ENCODE measurements at regions not wholly inside any gene's neighbourhood (a gene's known extent, or its start where the extent isn't known, plus 50 kb on each side); places are given as distances from the start of the nearest gene placed in this dataset.

- Histone ChIP-seq H3K9ac (ENCODE audit: low read depth, low read length) (no peak overlapping the region), H3K36me3 (ENCODE audit: control insufficient read depth, insufficient read depth, low read length) (no peaks in the 10 kb centered on the region), H3K9me3 (ENCODE audit: control insufficient read depth, insufficient read depth, low read length) (no peaks in the 10 kb centered on the region), H3K27me3 (ENCODE audit: control insufficient read depth, insufficient read depth, low read length) (no peaks in the 10 kb centered on the region), H3K4me3 (ENCODE audit: low read depth, low read length) (no peak overlapping the region), H3K4me1 (ENCODE audit: control insufficient read depth, insufficient read depth, low read length) (no peaks in the 10 kb centered on the region)
These were observed 107.1 kb upstream of the ADRA2C start for GRCh38 chr4:3659131-3659530.

- Histone ChIP-seq H3K4me1 (ENCODE audit: control insufficient read depth, insufficient read depth, low read length) (no peaks in the 10 kb centered on the region), H3K9ac (ENCODE audit: low read depth, low read length) (no peak overlapping the region), H3K9me3 (ENCODE audit: control insufficient read depth, insufficient read depth, low read length) (no peaks in the 10 kb centered on the region), H3K36me3 (ENCODE audit: control insufficient read depth, insufficient read depth, low read length) (no peaks in the 10 kb centered on the region), H3K27me3 (ENCODE audit: control insufficient read depth, insufficient read depth, low read length) (no peaks in the 10 kb centered on the region), H3K4me3 (ENCODE audit: low read depth, low read length) (no peak overlapping the region)
These were observed 107.7 kb upstream of the ADRA2C start for GRCh38 chr4:3658530-3658913.

GRCh38 chr4:3657902-3658529 lies 108.2 kb upstream of the ADRA2C start:
- Histone ChIP-seq H3K36me3 (ENCODE audit: control insufficient read depth, insufficient read depth, low read length) (no peaks in the 10 kb centered on the region), H3K27me3 (ENCODE audit: control insufficient read depth, insufficient read depth, low read length) (no peaks in the 10 kb centered on the region), H3K9ac (ENCODE audit: low read depth, low read length) (no peak overlapping the region), H3K9me3 (ENCODE audit: control insufficient read depth, insufficient read depth, low read length) (no peaks in the 10 kb centered on the region), H3K4me1 (ENCODE audit: control insufficient read depth, insufficient read depth, low read length) (no peaks in the 10 kb centered on the region), H3K4me3 (ENCODE audit: low read depth, low read length) (no peak overlapping the region)

GRCh38 chr4:3656416-3657356 lies 109.5 kb upstream of the ADRA2C start:
- Histone ChIP-seq H3K27me3 (ENCODE audit: control insufficient read depth, insufficient read depth, low read length) (no peaks in the 10 kb centered on the region), H3K9me3 (ENCODE audit: control insufficient read depth, insufficient read depth, low read length) (no peaks in the 10 kb centered on the region), H3K4me1 (ENCODE audit: control insufficient read depth, insufficient read depth, low read length) (no peaks in the 10 kb centered on the region), H3K4me3 (ENCODE audit: low read depth, low read length) (no peak overlapping the region), H3K36me3 (ENCODE audit: control insufficient read depth, insufficient read depth, low read length) (no peaks in the 10 kb centered on the region), H3K9ac (ENCODE audit: low read depth, low read length) (no peak overlapping the region)

- H3K4me3 ChIP-seq (ENCODE audit: low read depth, low read length) = no peak overlapping the region
- H3K4me1 ChIP-seq (ENCODE audit: control insufficient read depth, insufficient read depth, low read length) = no peaks in the 10 kb centered on the region
- H3K9ac ChIP-seq (ENCODE audit: low read depth, low read length) = no peak overlapping the region
- no peaks in the 10 kb centered on the region for H3K27me3 ChIP-seq (ENCODE audit: control insufficient read depth, insufficient read depth, low read length)
- H3K9me3 ChIP-seq (ENCODE audit: control insufficient read depth, insufficient read depth, low read length) = no peaks in the 10 kb centered on the region
- no peaks in the 10 kb centered on the region for H3K36me3 ChIP-seq (ENCODE audit: control insufficient read depth, insufficient read depth, low read length)
These were observed 110.2 kb upstream of the ADRA2C start for GRCh38 chr4:3655963-3656362.

- H3K36me3 ChIP-seq (ENCODE audit: control insufficient read depth, insufficient read depth, low read length) = no peaks in the 10 kb centered on the region
- no peaks in the 10 kb centered on the region for H3K27me3 ChIP-seq (ENCODE audit: control insufficient read depth, insufficient read depth, low read length)
- H3K9me3 ChIP-seq (ENCODE audit: control insufficient read depth, insufficient read depth, low read length) = no peaks in the 10 kb centered on the region
- no peak overlapping the region for H3K9ac ChIP-seq (ENCODE audit: low read depth, low read length)
- no peak overlapping the region for H3K4me3 ChIP-seq (ENCODE audit: low read depth, low read length)
- no peaks in the 10 kb centered on the region for H3K4me1 ChIP-seq (ENCODE audit: control insufficient read depth, insufficient read depth, low read length)
These were observed 110.7 kb upstream of the ADRA2C start for GRCh38 chr4:3655485-3655884.

GRCh38 chr4:3654036-3654807 lies 112.0 kb upstream of the ADRA2C start:
- Histone ChIP-seq H3K9ac (ENCODE audit: low read depth, low read length) (no peak overlapping the region), H3K4me3 (ENCODE audit: low read depth, low read length) (no peak overlapping the region), H3K9me3 (ENCODE audit: control insufficient read depth, insufficient read depth, low read length) (no peaks in the 10 kb centered on the region), H3K27me3 (ENCODE audit: control insufficient read depth, insufficient read depth, low read length) (no peaks in the 10 kb centered on the region), H3K36me3 (ENCODE audit: control insufficient read depth, insufficient read depth, low read length) (no peaks in the 10 kb centered on the region), H3K4me1 (ENCODE audit: control insufficient read depth, insufficient read depth, low read length) (no peaks in the 10 kb centered on the region)

GRCh38 chr4:3652586-3652985 lies 113.6 kb upstream of the ADRA2C start:
- H3K27me3 ChIP-seq (ENCODE audit: control insufficient read depth, insufficient read depth, low read length) = no peaks in the 10 kb centered on the region
- no peaks in the 10 kb centered on the region for H3K36me3 ChIP-seq (ENCODE audit: control insufficient read depth, insufficient read depth, low read length)
- no peaks in the 10 kb centered on the region for H3K4me1 ChIP-seq (ENCODE audit: control insufficient read depth, insufficient read depth, low read length)
- no peaks in the 10 kb centered on the region for H3K9me3 ChIP-seq (ENCODE audit: control insufficient read depth, insufficient read depth, low read length)
- no peak overlapping the region for H3K4me3 ChIP-seq (ENCODE audit: low read depth, low read length)
- H3K9ac ChIP-seq (ENCODE audit: low read depth, low read length) = no peak overlapping the region

GRCh38 chr4:3651267-3651845 lies 114.8 kb upstream of the ADRA2C start:
- Histone ChIP-seq H3K36me3 (ENCODE audit: control insufficient read depth, insufficient read depth, low read length) (no peaks in the 10 kb centered on the region), H3K27me3 (ENCODE audit: control insufficient read depth, insufficient read depth, low read length) (no peaks in the 10 kb centered on the region), H3K9me3 (ENCODE audit: control insufficient read depth, insufficient read depth, low read length) (no peaks in the 10 kb centered on the region), H3K4me3 (ENCODE audit: low read depth, low read length) (no peak overlapping the region), H3K9ac (ENCODE audit: low read depth, low read length) (no peak overlapping the region), H3K4me1 (ENCODE audit: control insufficient read depth, insufficient read depth, low read length) (no peaks in the 10 kb centered on the region)

GRCh38 chr4:3649491-3649890 lies 116.7 kb upstream of the ADRA2C start:
- no peaks in the 10 kb centered on the region for H3K27me3 ChIP-seq (ENCODE audit: control insufficient read depth, insufficient read depth, low read length)
- H3K4me1 ChIP-seq (ENCODE audit: control insufficient read depth, insufficient read depth, low read length) = no peaks in the 10 kb centered on the region
- no peaks in the 10 kb centered on the region for H3K9me3 ChIP-seq (ENCODE audit: control insufficient read depth, insufficient read depth, low read length)
- no peak overlapping the region for H3K9ac ChIP-seq (ENCODE audit: low read depth, low read length)
- no peak overlapping the region for H3K4me3 ChIP-seq (ENCODE audit: low read depth, low read length)
- H3K36me3 ChIP-seq (ENCODE audit: control insufficient read depth, insufficient read depth, low read length) = no peaks in the 10 kb centered on the region

GRCh38 chr4:3648731-3649130 lies 116.5 kb upstream of the LRPAP1 start:
- Histone ChIP-seq H3K27me3 (ENCODE audit: control insufficient read depth, insufficient read depth, low read length) (no peaks in the 10 kb centered on the region), H3K4me1 (ENCODE audit: control insufficient read depth, insufficient read depth, low read length) (no peaks in the 10 kb centered on the region), H3K9me3 (ENCODE audit: control insufficient read depth, insufficient read depth, low read length) (no peaks in the 10 kb centered on the region), H3K36me3 (ENCODE audit: control insufficient read depth, insufficient read depth, low read length) (no peaks in the 10 kb centered on the region), H3K4me3 (ENCODE audit: low read depth, low read length) (no peak overlapping the region), H3K9ac (ENCODE audit: low read depth, low read length) (no peak overlapping the region)
